Nephron (organoid): ENCODE measurements at regions not wholly inside any gene's neighbourhood (a gene's known extent, or its start where the extent isn't known, plus 50 kb on each side); places are given as distances from the start of the nearest gene placed in this dataset.
"Not testable (repeated sequence)": the region's sequence is repeated elsewhere in the genome, so short reads cannot be mapped to it uniquely, and the experiment has no call there.

ENCODE experiments used
- H3K27ac Mint-ChIP-seq, 3 experiments: 2 replicates each; pipeline ENCODE4 v1.8.0; 2020; ENCODE audit warnings: mixed read lengths in 3 of 3, mild to moderate bottlenecking in 2 of 3, moderate library complexity in 1 of 3
- H3K27me3 Mint-ChIP-seq: 2 replicates; pipeline ENCODE4 v1.8.0; 2021; ENCODE audit warnings: low read depth, mild to moderate bottlenecking, moderate library complexity, mixed read lengths
- H3K36me3 Mint-ChIP-seq: 2 replicates; pipeline ENCODE4 v1.8.0; 2020; ENCODE audit warnings: low read depth, mixed read lengths
- H3K4me1 Mint-ChIP-seq: 2 replicates; pipeline ENCODE4 v1.8.0; 2020; ENCODE audit warnings: mixed read lengths
- H3K4me3 Mint-ChIP-seq, 3 experiments: 2 replicates each; pipeline ENCODE4 v1.8.0; 2020; ENCODE audit warnings: mild to moderate bottlenecking in 3 of 3, mixed read lengths in 3 of 3, moderate library complexity in 2 of 3
- H3K9me3 Mint-ChIP-seq: 2 replicates; pipeline ENCODE4 v1.8.0; 2020; ENCODE audit warnings: mixed read lengths
- TF ChIP-seq, protein P1 (sequence below), 3 experiments: fragments of 200-600 bp; sonication (generic); IDR thresholded peaks; one replicate each; pipeline ENCODE4 v1.5.0; 2021; ENCODE audit warnings: antibody characterized with exemption in 3 of 3; ENCODE audit not compliant: unreplicated experiment in 3 of 3

DNA sequence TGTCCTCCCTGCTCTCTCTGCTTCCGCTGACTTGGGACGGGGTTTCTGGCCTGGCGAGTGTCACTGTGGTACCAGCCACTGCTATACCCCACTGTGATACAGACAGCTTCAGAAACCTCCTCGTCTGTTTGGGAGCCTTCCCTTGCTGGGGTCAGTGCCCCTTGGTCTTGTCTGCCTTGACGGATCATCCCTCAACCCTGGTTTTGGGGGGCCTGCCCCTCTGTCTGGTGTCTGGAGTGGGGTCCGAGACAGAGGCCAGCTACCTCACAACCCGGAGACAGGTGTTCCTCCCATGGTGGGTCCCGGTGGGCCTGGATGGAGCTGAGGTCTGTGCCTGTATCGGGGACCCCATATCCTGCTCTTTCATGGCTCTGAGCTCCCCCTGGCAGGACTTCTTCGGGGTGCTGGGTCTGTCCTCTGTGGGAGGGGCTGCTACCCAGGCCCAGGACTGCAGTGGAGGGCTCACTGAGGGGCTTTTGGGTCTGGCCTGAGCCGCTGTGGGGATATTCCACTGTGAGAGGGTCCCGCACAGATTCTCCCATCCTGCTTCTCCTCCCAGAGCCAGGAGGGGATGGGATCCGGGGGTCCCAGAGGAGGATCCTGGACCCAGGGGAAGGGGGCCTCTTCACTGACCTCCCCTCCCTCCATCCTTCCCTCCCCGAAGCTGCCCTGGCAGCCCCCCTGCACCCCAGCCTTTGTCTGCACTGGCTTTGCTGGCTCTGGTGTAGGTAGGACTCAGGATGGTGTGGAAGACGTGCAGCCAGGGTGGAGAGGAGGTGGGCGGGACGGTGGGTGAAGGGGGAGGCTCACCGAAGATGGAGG lies 365.5 kb downstream of the TMEM121 start:
- no peak overlapping the region for H3K27ac Mint-ChIP-seq
- H3K9me3 Mint-ChIP-seq = peaks cover 36% of the 10 kb centered on the region

DNA sequence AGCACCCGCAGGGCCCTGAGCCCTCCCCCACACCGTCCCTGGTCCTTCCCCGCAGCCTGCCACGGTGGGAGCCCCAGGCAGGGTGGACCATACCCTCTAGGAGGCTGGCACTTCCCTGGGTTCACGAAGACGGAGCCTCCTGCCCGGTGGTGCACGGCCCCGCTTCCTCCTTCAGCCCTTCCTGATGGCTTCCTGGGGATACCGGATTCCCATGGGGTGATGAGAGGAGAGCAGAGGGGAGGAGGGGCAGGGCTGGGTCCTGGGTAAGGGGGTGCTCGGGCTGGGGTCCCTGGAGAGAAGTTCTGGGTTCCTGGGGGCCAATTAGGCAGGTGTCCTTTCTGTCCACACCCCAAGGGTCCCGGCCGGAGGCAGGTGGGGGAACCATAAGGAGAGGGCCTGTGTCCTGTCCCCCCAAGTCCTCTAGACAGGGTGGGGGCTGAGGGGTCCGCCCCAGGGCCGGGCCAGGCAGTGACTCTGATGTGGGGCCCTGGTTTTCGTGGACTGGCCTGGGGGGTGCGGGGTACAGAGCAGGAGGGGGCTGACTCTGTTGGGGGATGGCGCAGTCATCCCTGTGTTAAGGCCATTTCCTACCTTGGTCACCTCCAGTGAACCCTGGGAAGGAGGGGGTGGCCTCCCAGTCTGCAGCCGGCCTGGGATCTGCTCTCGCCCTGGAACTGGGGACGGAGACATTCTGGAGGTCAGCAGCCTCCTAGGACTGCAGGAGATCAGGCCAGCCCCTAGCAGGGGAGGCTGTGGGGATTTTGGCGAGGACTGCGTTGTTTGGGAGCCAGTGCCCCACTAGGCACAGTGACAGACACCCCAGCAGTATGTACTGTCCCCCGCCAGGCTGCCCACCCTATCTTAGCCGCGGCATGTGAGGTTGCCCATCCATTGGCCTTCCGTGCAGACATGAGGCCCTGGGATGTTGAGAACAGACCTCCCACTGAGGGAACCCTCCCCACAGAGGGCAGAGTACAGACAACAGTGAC lies 366.4 kb downstream of the TMEM121 start:
- peaks cover 34% of the 10 kb centered on the region for H3K9me3 Mint-ChIP-seq
- H3K27me3 Mint-ChIP-seq, H3K27ac Mint-ChIP-seq, H3K4me1 Mint-ChIP-seq, H3K4me3 Mint-ChIP-seq, H3K36me3 Mint-ChIP-seq: not testable (repeated sequence)

More for the DNA sequence above, 365.5 kb downstream of the TMEM121 start:
- H3K27me3 Mint-ChIP-seq = peaks cover 4% of the 10 kb centered on the region
- no peak overlapping the region for H3K4me3 Mint-ChIP-seq
- H3K4me1 Mint-ChIP-seq = no peaks in the 10 kb centered on the region
- TF ChIP-seq, protein P1, sequence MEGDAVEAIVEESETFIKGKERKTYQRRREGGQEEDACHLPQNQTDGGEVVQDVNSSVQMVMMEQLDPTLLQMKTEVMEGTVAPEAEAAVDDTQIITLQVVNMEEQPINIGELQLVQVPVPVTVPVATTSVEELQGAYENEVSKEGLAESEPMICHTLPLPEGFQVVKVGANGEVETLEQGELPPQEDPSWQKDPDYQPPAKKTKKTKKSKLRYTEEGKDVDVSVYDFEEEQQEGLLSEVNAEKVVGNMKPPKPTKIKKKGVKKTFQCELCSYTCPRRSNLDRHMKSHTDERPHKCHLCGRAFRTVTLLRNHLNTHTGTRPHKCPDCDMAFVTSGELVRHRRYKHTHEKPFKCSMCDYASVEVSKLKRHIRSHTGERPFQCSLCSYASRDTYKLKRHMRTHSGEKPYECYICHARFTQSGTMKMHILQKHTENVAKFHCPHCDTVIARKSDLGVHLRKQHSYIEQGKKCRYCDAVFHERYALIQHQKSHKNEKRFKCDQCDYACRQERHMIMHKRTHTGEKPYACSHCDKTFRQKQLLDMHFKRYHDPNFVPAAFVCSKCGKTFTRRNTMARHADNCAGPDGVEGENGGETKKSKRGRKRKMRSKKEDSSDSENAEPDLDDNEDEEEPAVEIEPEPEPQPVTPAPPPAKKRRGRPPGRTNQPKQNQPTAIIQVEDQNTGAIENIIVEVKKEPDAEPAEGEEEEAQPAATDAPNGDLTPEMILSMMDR (IDR thresholded peaks at IDR 0.05; ENCODE audit: unreplicated experiment in 3 of 3) = no peak
- H3K36me3 Mint-ChIP-seq = no peaks in the 10 kb centered on the region

DNA sequence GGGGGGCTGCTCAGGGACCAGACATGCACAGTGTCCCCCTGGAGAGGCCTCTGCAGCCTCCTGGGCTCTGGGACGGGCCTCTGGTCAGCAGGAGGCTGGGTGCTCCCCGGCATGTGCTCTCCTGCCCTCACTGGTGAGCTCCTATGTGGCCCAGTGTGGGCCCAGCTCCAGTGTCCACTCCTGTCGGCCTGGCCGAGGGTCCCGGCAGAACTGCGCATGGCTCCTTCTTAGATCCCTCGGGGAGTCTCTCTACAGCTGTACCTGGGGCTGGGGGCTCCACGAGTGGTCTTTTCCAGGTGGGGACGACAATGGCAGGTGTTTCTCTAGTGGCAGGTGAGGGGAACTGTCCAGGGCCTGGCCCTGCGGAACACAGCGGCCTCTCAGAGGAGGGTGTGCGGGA lies 367.3 kb downstream of the TMEM121 start:
- H3K9me3 Mint-ChIP-seq = peaks cover 37% of the 10 kb centered on the region
- not testable (repeated sequence) for H3K27me3 Mint-ChIP-seq, H3K4me1 Mint-ChIP-seq, H3K4me3 Mint-ChIP-seq, H3K36me3 Mint-ChIP-seq, H3K27ac Mint-ChIP-seq

DNA sequence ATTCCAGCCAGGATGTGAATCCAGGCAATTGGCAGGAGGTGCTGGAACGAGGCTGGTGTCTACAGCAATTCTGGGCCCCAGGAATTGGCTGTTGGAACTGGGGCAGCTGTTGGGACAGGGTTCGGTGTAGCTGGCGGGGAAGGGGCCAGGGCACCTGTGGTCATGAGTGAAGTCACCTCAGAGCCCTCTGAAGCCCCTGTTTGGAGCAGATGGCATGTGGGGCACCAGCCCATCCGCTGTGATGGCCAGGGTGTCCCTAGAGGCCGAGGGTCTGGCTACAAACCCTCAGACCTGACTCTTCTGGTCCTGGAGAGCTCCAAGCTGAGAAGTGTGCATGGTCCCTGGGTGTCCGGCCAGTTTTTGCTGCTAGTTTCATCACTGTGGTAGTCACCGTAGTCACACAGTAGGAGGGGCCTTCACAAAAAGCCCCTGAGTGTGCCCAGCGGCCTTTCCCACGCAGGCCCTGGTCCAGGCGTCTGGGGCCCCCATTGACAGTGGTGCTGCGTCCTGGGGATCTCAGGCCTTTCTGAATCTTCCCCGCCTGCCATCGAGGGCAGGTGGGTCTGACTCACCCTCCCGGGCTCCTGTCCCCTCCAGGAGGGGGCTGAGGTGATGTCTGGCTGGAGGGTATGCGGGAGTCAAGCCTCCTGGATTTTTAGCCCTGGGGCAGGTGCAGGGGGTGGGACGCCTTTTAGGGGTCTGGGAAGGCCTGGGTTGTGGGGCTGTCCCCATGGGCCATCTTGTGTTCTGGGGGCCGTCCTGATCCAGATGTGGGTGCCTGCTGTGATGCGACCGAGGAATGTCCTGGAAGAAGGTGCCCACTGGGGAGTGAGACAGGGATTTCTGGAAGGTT lies 368.0 kb downstream of the TMEM121 start:
- peaks cover 33% of the 10 kb centered on the region for H3K9me3 Mint-ChIP-seq
- H3K4me3 Mint-ChIP-seq = no peak overlapping the region
- no peaks in the 10 kb centered on the region for H3K4me1 Mint-ChIP-seq

DNA sequence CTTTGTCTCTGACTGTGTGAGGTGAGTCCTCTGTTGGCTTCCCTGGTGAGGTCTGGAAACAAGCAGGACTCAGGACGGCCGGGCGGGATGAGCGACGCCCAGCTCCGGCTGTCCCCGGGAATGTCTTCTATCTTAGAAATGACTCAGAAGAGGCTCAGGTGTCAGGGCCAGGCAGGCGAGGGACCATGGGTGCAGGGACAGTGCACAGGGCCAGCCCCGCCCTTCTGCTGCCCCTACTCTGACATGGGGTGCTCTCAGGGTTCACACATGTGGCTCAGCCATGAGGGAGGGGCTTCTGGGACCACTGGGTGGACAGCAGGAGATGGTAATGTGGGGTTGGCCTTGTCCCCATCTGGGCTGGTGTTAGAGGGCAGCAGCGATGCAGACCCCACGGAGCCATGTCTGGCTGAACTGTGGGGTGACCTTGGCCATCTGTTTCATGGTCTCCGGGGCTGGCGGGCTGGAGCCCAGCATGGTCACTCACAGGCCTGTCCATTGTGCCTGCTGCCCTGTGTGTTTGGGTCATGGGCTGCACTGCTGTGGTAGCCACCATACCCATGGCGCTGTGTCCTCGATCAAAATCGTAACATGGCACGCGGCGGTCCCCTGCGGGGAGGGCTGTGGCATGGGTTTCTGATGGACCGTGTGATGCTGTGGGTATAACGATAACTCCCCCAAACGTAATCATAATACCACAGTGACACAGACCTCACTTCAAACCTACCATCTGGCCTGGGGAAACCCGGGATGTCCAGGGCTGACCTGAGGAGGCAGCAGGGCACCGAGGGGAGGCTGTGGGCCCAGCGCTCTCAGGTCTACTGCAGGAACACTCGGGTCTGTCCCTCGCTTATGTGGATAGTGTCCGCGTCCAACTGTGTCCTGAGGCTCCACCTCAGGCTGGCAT lies 368.8 kb downstream of the TMEM121 start:
- Mint-ChIP-seq H3K4me1 (no peaks in the 10 kb centered on the region), H3K36me3 (no peaks in the 10 kb centered on the region), H3K4me3 (no peak overlapping the region), H3K27me3 (no peaks in the 10 kb centered on the region), H3K27ac (no peak overlapping the region), H3K9me3 (peaks cover 33% of the 10 kb centered on the region)
- TF ChIP-seq, protein P1 (IDR thresholded peaks at IDR 0.05; ENCODE audit: unreplicated experiment in 3 of 3) = no peak

More for the DNA sequence above, 368.0 kb downstream of the TMEM121 start:
- Mint-ChIP-seq H3K27ac (no peak overlapping the region), H3K27me3 (no peaks in the 10 kb centered on the region), H3K36me3 (no peaks in the 10 kb centered on the region)
- TF ChIP-seq, protein P1 (IDR thresholded peaks at IDR 0.05; ENCODE audit: unreplicated experiment in 3 of 3) = no peak

DNA sequence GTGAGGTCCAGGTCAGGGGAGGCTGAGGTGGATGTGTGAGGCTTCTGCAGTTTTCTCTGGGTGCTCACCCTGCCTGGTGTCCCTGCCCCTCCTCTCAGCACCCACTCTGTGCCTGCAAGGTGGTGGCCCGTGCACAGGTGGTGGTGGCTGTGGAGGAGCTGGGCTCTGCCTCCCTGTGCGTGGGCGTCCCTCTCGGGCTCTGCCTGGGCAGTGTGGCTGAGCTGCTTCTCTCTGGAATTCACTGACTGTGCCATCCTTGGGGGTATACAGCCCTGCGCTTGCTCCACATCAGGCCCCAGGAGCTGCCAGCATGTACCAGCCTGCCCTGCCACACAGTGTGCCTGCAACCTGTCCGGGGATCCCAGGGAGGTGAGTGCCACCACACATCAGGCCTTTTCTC lies 369.8 kb downstream of the TMEM121 start:
- peaks cover 36% of the 10 kb centered on the region for H3K9me3 Mint-ChIP-seq
- not testable (repeated sequence) for H3K27ac Mint-ChIP-seq, H3K36me3 Mint-ChIP-seq, H3K27me3 Mint-ChIP-seq, H3K4me3 Mint-ChIP-seq, H3K4me1 Mint-ChIP-seq

DNA sequence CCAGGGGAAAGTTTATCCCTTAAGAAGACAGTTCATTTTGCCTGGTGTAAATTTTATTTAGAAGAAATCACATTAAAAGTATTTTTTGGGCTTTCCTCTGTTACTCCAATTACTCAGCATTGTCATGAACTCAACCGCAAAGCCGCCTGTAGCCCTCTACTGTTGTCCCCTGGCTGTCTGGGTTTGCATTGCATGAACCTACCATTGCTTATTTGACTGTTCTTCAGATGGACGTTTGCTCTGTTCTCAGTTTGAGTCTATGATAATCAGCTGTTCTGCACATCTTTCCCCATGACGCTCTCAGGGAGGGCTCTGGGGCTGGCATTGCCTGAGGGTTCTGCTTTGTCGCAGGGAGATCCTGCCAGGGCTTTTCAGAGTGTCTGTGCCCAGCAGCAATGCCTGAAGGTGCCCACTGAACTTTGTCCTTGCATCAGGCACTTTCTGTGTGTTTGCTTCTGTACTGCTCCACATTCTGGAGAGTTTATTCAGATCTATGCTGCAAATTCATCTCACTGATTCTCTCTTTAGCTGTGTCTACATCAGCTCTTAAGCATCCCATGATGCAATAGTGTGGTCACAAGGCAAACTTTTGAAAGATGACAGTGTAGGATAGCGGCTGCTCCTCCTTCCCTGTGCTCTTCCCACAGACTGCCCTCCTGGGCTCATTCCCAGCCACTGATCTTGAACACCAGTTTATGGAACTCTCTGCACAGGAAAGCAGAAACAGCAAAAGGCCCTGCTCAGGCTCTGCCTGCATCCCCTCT lies 370.8 kb downstream of the TMEM121 start:
- not testable (repeated sequence) for H3K27me3 Mint-ChIP-seq, H3K4me1 Mint-ChIP-seq, H3K36me3 Mint-ChIP-seq

More for the DNA sequence above, 370.8 kb downstream of the TMEM121 start:
- not testable (repeated sequence) for H3K4me3 Mint-ChIP-seq, H3K27ac Mint-ChIP-seq
- peaks cover 33% of the 10 kb centered on the region for H3K9me3 Mint-ChIP-seq
